ENCODE measurements at regions not wholly inside any gene's neighbourhood (a gene's known extent, or its start where the extent isn't known, plus 50 kb on each side); places are given as distances from the start of the nearest gene placed in this dataset.
A peak's percentile ranks its signal among the peaks of the same experiment; 100 is the strongest.
"Not testable (repeated sequence)": the region's sequence is repeated elsewhere in the genome, so short reads cannot be mapped to it uniquely, and the experiment has no call there.

DNA sequence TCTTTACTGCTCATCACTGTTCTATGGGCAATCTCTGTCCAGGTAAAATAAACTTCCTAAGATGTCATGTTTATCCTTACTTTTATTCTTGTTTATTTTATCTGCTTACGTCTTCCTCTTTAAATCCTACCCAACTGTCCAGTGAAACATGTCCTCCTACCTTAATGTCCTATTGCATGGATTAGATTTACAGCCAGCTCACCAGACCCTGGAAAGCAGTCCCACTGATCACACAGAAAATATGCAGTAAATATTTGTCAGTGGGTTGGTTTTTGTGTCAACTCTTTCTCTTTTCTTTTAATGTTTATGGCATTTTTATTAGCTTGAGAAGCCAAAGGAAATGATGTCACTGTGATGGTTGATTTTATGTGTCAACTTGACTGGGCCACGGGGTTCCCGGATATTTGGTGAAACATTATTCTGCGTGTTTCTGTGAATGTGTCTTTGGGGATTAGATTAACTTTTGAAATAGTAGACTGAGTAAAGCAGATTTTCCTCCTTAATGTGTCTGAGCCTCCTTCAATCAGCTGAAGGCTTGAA lies 258.3 kb downstream of the SRGAP2C start:
- no peaks in the 10 kb centered on the region for H3K79me2 ChIP-seq (ENCODE audit: control insufficient read depth, insufficient read depth, low read length, unreplicated experiment)
- H3K4me1 ChIP-seq (ENCODE audit: control insufficient read depth, insufficient read depth, low read length, unreplicated experiment): peaks cover 15% of the 10 kb centered on the region
- H3K27ac ChIP-seq (ENCODE audit: low read depth, low read length): no peak overlapping the region
- H3K4me3 ChIP-seq (ENCODE audit: low read depth, low read length): no peak overlapping the region
- H3K36me3 ChIP-seq (ENCODE audit: insufficient read depth, low read length): no peaks in the 10 kb centered on the region
- H3K27me3 ChIP-seq (ENCODE audit: insufficient read depth, low read length): no peaks in the 10 kb centered on the region
- peak overlapping the region; percentile 69 for H2AFZ ChIP-seq (ENCODE audit: low read length, unreplicated experiment)

DNA sequence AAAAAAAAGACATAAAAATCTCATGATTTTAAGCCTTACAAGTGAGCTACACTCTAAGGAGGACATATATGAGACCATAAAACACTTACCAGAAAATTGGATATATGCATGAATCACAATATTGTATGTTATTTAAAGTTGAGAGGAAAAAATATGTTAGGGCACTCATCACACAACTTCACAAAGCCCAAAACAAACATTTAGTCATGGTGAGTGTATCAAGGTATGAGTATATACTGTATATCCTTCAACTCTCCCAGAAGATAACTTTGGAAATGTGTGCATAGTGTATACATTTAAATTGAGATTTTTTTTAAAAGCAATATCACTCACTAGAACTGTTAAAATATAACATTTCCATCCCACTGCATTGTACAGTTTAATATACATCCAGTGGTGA lies 259.3 kb downstream of the SRGAP2C start:
- H3K36me3 ChIP-seq (ENCODE audit: insufficient read depth, low read length): no peaks in the 10 kb centered on the region

DNA sequence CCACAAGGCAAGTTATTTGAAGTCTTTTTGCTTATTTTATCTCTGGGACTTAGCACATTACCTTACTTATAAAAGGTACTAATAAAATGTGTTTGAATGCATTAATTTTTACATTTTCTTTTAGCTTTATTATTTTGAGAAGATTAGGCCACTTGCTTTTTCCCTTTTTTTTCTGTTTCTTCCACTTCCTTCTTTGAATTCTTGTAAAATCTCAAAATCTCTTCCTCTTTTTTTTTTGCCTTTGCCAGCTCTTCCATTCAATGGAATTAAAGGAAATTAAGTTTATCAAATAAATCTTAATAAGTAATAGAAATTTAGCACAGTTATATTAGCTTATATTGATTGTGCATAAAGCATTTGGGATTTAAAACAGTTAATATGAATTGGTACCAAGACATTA lies 260.9 kb downstream of the SRGAP2C start:
- Histone ChIP-seq H3K4me3 (ENCODE audit: low read depth, low read length) (no peak overlapping the region), H3K79me2 (ENCODE audit: control insufficient read depth, insufficient read depth, low read length, unreplicated experiment) (no peaks in the 10 kb centered on the region)

More for the DNA sequence above, 259.3 kb downstream of the SRGAP2C start:
- Histone ChIP-seq H3K4me1 (ENCODE audit: control insufficient read depth, insufficient read depth, low read length, unreplicated experiment) (peaks cover 15% of the 10 kb centered on the region), H3K27ac (ENCODE audit: low read depth, low read length) (no peak overlapping the region), H2AFZ (ENCODE audit: low read length, unreplicated experiment) (no peak overlapping the region), H3K79me2 (ENCODE audit: control insufficient read depth, insufficient read depth, low read length, unreplicated experiment) (no peaks in the 10 kb centered on the region), H3K27me3 (ENCODE audit: insufficient read depth, low read length) (no peaks in the 10 kb centered on the region), H3K4me3 (ENCODE audit: low read depth, low read length) (no peak overlapping the region)

DNA sequence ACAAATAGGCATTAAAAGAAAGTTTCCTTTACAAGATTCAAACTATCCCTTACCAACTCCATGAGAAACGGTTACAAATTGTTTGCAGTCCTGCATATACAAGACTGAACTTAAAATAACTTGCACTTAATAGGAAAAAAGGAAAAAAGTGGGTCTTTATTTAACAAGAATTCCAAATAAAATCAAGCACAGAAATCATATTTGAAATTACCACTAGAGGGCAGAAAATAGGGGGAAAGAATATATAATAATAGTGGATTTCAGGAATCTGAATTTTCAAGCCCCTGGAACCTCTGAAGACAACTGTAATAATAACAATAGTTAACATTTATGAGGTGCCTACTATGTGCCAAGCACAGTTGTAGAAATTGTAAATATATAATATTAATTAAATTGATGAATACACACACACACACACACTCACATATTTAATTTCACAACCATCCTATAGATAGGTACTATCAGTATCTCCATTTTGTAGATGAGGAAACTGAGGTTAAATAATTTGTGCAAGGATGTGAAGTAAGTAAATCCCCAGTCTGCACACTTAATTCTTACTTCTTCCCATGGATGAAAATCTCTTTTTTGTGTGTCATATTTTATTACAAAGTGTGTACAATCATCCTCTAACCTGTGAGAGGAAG lies 262.6 kb downstream of the SRGAP2C start:
- not testable (repeated sequence) for H3K4me3 ChIP-seq (ENCODE audit: low read depth, low read length); H3K36me3 ChIP-seq (ENCODE audit: insufficient read depth, low read length); H2AFZ ChIP-seq (ENCODE audit: low read length, unreplicated experiment); H3K79me2 ChIP-seq (ENCODE audit: control insufficient read depth, insufficient read depth, low read length, unreplicated experiment); H3K27ac ChIP-seq (ENCODE audit: low read depth, low read length); H3K27me3 ChIP-seq (ENCODE audit: insufficient read depth, low read length)
- peaks cover 15% of the 10 kb centered on the region for H3K4me1 ChIP-seq (ENCODE audit: control insufficient read depth, insufficient read depth, low read length, unreplicated experiment)

More for the DNA sequence above, 260.9 kb downstream of the SRGAP2C start:
- Histone ChIP-seq H3K27me3 (ENCODE audit: insufficient read depth, low read length) (no peaks in the 10 kb centered on the region), H3K36me3 (ENCODE audit: insufficient read depth, low read length) (no peaks in the 10 kb centered on the region), H3K27ac (ENCODE audit: low read depth, low read length) (no peak overlapping the region), H2AFZ (ENCODE audit: low read length, unreplicated experiment) (no peak overlapping the region), H3K4me1 (ENCODE audit: control insufficient read depth, insufficient read depth, low read length, unreplicated experiment) (peaks cover 15% of the 10 kb centered on the region)

DNA sequence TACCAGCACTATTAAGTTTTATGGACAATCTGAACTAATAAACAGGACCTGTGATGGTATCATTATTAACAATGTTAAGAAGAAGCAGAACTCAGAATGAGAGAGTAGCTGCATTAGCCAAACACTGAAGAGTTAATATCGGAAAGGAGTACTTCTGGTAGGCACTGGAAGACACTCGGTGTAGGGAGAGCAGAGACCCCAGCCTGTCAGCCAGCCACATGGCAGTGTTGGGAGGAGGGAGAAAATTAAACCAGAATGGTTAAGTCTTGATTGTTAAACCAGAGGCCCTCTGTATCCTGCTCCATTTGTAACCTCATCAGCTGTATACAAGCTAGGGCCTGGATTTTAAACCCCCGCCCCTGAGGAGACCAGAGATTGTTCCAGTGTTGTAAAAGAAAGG lies 263.3 kb downstream of the SRGAP2C start:
- H2AFZ ChIP-seq (ENCODE audit: low read length, unreplicated experiment); H3K4me3 ChIP-seq (ENCODE audit: low read depth, low read length): not testable (repeated sequence)

DNA sequence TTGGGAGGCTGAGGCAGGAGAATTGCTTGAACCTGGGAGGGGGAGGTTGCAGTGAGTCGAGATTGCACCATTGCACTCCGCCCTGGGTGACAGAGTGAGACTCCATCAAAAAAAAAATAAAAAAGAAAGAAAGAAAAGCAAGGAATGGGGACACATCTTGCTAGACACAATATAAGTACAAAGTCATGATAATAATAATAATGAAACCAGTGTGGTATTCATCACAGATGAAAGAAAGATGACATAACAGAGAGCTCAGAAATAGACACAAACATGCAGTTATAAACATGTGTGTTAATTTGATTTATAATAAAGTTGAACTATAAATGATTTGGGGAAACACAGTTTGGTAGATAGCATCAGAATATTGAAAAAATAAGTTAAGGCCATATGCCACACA lies 264.1 kb downstream of the SRGAP2C start:
- peaks cover 7% of the 10 kb centered on the region for H3K4me1 ChIP-seq (ENCODE audit: control insufficient read depth, insufficient read depth, low read length, unreplicated experiment)
- no peaks in the 10 kb centered on the region for H3K79me2 ChIP-seq (ENCODE audit: control insufficient read depth, insufficient read depth, low read length, unreplicated experiment)
- H2AFZ ChIP-seq (ENCODE audit: low read length, unreplicated experiment): no peak overlapping the region
- no peaks in the 10 kb centered on the region for H3K36me3 ChIP-seq (ENCODE audit: insufficient read depth, low read length)
- no peak overlapping the region for H3K27ac ChIP-seq (ENCODE audit: low read depth, low read length)
- no peak overlapping the region for H3K4me3 ChIP-seq (ENCODE audit: low read depth, low read length)
- H3K27me3 ChIP-seq (ENCODE audit: insufficient read depth, low read length): no peaks in the 10 kb centered on the region

More for the DNA sequence above, 263.3 kb downstream of the SRGAP2C start:
- not testable (repeated sequence) for H3K36me3 ChIP-seq (ENCODE audit: insufficient read depth, low read length); H3K27me3 ChIP-seq (ENCODE audit: insufficient read depth, low read length); H3K27ac ChIP-seq (ENCODE audit: low read depth, low read length); H3K79me2 ChIP-seq (ENCODE audit: control insufficient read depth, insufficient read depth, low read length, unreplicated experiment)
- peaks cover 13% of the 10 kb centered on the region for H3K4me1 ChIP-seq (ENCODE audit: control insufficient read depth, insufficient read depth, low read length, unreplicated experiment)

DNA sequence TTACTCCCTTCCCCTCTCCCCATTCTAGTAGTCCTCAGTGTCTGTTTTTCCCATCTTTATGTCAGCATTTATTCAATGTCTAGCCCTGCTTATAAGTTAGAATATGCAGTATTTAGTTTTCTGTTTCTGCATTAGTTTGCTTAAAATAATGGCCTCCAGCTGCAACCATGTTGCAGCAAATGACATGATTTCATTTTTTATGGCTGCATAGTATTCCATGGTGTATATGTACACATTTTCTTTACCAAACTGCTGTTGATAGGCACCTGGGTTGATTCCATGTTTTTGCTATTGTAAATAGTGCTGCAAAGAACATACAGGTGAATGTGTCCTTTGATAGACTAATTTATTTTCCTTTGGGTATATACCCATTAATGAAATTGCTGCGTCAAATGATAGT lies 267.7 kb downstream of the SRGAP2C start:
- no peaks in the 10 kb centered on the region for H3K79me2 ChIP-seq (ENCODE audit: control insufficient read depth, insufficient read depth, low read length, unreplicated experiment)
- no peaks in the 10 kb centered on the region for H3K27me3 ChIP-seq (ENCODE audit: insufficient read depth, low read length)
- H3K27ac ChIP-seq (ENCODE audit: low read depth, low read length): no peak overlapping the region
- no peak overlapping the region for H2AFZ ChIP-seq (ENCODE audit: low read length, unreplicated experiment)
- H3K4me3 ChIP-seq (ENCODE audit: low read depth, low read length): no peak overlapping the region
- no peaks in the 10 kb centered on the region for H3K36me3 ChIP-seq (ENCODE audit: insufficient read depth, low read length)
- H3K4me1 ChIP-seq (ENCODE audit: control insufficient read depth, insufficient read depth, low read length, unreplicated experiment): no peaks in the 10 kb centered on the region

DNA sequence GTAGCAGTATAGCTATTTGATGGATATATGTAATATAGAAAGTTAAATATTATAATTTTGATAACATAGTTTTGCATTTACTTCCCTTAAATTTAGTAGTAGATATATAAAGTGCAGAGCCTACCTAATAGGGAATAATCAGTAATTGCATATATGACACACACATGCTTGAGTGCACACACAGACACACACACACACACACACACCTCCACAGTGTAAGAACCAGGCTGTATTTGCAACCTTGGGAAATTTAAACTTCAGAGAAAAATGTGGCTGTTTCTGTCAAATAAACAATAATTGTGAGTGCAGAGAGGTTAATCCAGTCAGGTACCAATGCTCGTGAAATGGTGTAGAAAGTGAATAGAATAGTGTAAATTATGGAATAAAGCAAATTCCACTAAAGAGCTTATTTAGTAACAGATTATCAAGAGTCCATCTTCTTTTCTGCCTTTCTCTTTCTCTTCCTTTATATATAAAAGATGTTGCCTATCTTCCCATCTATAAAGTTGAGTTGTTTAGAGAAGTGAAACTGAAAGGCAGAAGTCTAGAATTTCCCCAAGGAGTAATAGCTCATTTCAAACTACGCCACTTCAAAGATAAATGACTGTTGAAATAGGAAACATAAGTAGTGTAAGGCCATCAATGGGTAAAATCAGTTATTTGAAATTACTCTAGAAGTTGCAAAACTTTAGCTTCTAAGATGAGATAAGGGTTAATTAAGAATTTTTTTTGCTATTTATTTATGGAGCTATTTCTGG lies 273.7 kb downstream of the SRGAP2C start:
- peak overlapping the region; percentile 70 for H3K4me3 ChIP-seq (ENCODE audit: low read depth, low read length)
- peak overlapping the region; percentile 85 for H2AFZ ChIP-seq (ENCODE audit: low read length, unreplicated experiment)
- no peak overlapping the region for H3K27ac ChIP-seq (ENCODE audit: low read depth, low read length)
- H3K4me1 ChIP-seq (ENCODE audit: control insufficient read depth, insufficient read depth, low read length, unreplicated experiment): no peaks in the 10 kb centered on the region
- no peaks in the 10 kb centered on the region for H3K27me3 ChIP-seq (ENCODE audit: insufficient read depth, low read length)
- H3K36me3 ChIP-seq (ENCODE audit: insufficient read depth, low read length): no peaks in the 10 kb centered on the region
- no peaks in the 10 kb centered on the region for H3K79me2 ChIP-seq (ENCODE audit: control insufficient read depth, insufficient read depth, low read length, unreplicated experiment)

DNA sequence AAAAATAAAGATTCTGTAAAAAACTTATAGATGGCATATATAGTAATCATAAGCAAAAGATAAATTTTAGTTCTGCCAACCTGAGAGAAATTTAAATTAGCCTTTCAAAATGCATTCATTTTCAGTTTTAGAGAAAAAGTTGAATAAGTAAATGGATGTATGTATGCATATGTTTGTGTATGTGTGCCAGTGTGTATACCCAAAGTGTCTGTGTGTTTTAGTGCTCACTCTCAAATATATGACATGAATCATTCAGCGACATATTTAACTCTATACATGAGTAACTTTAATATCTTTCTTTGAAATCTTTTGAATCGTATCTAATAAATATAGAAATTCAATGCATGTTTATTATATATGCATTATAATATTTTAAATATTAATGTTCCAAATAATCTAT lies 274.5 kb downstream of the SRGAP2C start:
- Histone ChIP-seq H3K36me3 (ENCODE audit: insufficient read depth, low read length) (no peaks in the 10 kb centered on the region), H3K4me1 (ENCODE audit: control insufficient read depth, insufficient read depth, low read length, unreplicated experiment) (no peaks in the 10 kb centered on the region), H3K27ac (ENCODE audit: low read depth, low read length) (no peak overlapping the region), H3K4me3 (ENCODE audit: low read depth, low read length) (no peak overlapping the region), H3K27me3 (ENCODE audit: insufficient read depth, low read length) (no peaks in the 10 kb centered on the region), H3K79me2 (ENCODE audit: control insufficient read depth, insufficient read depth, low read length, unreplicated experiment) (no peaks in the 10 kb centered on the region), H2AFZ (ENCODE audit: low read length, unreplicated experiment) (no peak overlapping the region)

DNA sequence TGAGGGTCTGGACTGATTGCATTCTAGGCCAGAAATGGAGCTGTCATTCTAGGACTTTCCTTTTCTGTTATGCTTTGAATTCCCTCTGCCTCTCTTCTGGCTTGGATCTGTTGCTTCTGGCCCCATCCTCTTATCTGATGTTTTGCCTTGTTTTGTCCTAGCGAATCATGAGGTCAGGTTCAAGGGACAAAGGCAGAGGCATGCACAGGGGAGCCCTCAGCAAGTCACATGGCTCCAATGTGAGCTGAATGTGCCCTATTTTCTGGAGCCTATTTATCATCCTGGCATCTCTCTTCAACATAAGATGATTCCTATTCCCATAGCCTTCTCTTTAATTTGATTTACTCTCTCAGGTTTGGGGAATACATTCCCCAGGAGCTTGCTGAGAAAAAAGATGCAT lies 284.6 kb downstream of the SRGAP2C start:
- not testable (repeated sequence) for H3K27ac ChIP-seq (ENCODE audit: low read depth, low read length)

DNA sequence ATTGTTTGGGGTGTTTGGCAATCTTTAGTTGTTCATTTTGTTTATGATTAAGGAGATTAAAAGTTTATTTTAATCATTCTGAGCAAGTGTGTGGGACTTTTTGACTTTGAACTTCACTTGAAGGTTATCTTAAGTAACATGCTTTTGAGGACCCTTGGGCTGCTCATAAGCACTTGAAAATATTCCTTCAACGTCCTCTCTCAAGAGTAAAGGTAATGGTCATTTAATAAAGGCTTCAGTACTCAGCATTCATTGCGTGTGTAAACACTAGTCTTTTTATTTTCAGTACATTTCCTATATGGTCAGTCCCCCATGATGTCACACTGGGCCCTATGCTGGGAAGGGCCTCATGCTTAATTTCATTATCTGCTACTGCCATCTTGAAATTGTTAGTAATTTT lies 285.6 kb downstream of the SRGAP2C start:
- not testable (repeated sequence) for H3K27ac ChIP-seq (ENCODE audit: low read depth, low read length); H3K27me3 ChIP-seq (ENCODE audit: insufficient read depth, low read length); H3K36me3 ChIP-seq (ENCODE audit: insufficient read depth, low read length); H3K4me1 ChIP-seq (ENCODE audit: control insufficient read depth, insufficient read depth, low read length, unreplicated experiment); H3K79me2 ChIP-seq (ENCODE audit: control insufficient read depth, insufficient read depth, low read length, unreplicated experiment); H3K4me3 ChIP-seq (ENCODE audit: low read depth, low read length); H2AFZ ChIP-seq (ENCODE audit: low read length, unreplicated experiment)

More for the DNA sequence above, 284.6 kb downstream of the SRGAP2C start:
- H3K79me2 ChIP-seq (ENCODE audit: control insufficient read depth, insufficient read depth, low read length, unreplicated experiment); H3K36me3 ChIP-seq (ENCODE audit: insufficient read depth, low read length); H3K4me1 ChIP-seq (ENCODE audit: control insufficient read depth, insufficient read depth, low read length, unreplicated experiment); H3K4me3 ChIP-seq (ENCODE audit: low read depth, low read length); H3K27me3 ChIP-seq (ENCODE audit: insufficient read depth, low read length); H2AFZ ChIP-seq (ENCODE audit: low read length, unreplicated experiment): not testable (repeated sequence)
